ENCODE measurements at regions not wholly inside any gene's neighbourhood (a gene's known extent, or its start where the extent isn't known, plus 50 kb on each side); places are given as distances from the start of the nearest gene placed in this dataset.

DNA sequence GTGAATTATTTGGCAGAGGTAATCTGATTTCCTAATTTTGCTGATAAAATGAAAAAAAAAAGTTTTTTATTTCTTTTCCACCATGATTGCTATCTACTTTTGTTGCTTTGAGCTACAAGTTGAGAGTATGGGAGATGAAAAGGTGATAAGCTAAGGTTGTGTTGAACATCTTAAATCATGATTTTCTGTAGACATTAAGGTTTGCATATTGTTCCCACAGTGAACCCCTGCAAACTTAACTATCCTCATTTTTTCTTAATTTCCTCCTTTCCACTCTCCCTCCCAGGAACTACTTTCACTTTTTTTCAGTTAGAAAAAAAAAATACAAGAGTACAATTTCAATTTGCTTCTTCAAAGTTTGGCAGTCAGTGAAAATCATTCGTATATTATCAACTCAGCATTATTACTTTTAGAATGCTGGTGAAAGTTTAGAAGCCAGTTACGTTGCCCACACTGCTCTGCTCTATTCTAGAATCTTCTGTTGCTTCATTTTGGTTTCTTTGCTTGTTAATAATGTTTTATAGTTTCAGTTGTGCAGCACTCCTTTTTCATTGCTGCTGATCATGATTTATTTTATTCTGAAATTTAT lies 673.8 kb upstream of the CITED2 start:
- Mint-ChIP-seq H3K36me3 (ENCODE audit: low read depth) (no peaks in the 10 kb centered on the region), H3K27me3 (ENCODE audit: insufficient read depth) (no peaks in the 10 kb centered on the region), H3K9me3 (no peaks in the 10 kb centered on the region), H3K27ac (no peak overlapping the region), H3K4me1 (ENCODE audit: low read depth) (no peaks in the 10 kb centered on the region), H3K4me3 (no peak overlapping the region)
- intact Hi-C loops (cut with micrococcal nuclease) = no loop called here
- no peak for DNase-seq (ENCODE audit: low spot score)

DNA sequence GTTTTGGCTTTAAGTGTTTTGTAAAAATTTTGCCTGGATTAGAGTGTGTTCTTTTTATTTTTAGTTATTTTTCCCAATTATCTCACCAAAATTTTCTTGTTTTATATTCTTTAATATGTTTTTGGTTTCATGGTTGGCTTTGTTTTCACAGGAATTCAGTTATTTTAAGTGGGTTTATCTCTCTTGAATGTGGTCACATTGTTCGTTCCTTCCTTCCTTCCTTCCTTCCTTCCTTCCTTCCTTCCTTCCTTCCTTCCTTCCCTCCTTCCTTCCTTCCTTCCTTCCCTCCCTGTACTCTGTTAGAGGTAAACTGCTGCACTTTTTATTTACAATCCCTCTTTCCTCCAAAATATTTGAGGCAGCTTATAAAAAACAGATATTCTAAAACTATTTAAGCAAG lies 672.9 kb upstream of the CITED2 start:
- Mint-ChIP-seq H3K36me3 (ENCODE audit: low read depth) (no peaks in the 10 kb centered on the region), H3K4me1 (ENCODE audit: low read depth) (no peaks in the 10 kb centered on the region), H3K27me3 (ENCODE audit: insufficient read depth) (no peaks in the 10 kb centered on the region), H3K27ac (no peak overlapping the region), H3K9me3 (no peaks in the 10 kb centered on the region), H3K4me3 (no peak overlapping the region)
- DNase-seq (ENCODE audit: low spot score) = no peak
- intact Hi-C loops (cut with micrococcal nuclease) = no loop called here

DNA sequence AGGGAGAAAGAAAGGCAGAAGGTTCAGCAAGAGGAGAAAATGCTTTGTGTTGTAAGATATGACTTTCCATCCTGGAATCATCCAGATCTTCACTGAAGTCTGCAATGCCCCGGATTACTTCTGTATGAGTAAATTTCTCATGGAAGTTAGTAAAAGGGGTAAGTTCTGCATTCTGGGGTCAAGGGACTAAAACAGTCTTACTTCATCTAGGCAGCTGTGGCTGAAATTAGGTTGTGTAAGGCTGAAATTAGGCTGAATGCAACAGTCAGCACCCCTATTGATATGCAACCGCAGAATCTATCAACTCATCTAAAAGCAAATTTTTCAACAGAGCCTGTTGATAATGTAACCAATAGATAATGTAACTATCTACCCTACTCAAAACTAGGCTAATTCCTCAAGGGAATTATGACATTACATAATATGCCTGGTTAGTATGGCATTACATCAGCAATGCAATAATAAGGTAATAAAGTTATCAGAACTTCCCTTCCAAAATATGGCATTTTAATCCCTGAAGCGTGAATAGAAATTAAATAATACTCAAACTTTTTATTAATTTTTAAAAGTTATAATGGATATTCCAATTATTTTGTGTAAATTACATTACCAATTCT lies 671.7 kb upstream of the CITED2 start:
- H3K4me1 Mint-ChIP-seq (ENCODE audit: low read depth) = no peaks in the 10 kb centered on the region
- no peaks in the 10 kb centered on the region for H3K36me3 Mint-ChIP-seq (ENCODE audit: low read depth)
- H3K27me3 Mint-ChIP-seq (ENCODE audit: insufficient read depth) = no peaks in the 10 kb centered on the region
- no peak overlapping the region for H3K27ac Mint-ChIP-seq
- no peak for DNase-seq (ENCODE audit: low spot score)
- no peaks in the 10 kb centered on the region for H3K9me3 Mint-ChIP-seq
- no peak overlapping the region for H3K4me3 Mint-ChIP-seq
- intact Hi-C loops (cut with micrococcal nuclease) = no loop called here

- no peak for DNase-seq (ENCODE audit: low spot score)
- Mint-ChIP-seq H3K27ac (no peak overlapping the region), H3K4me3 (no peak overlapping the region), H3K4me1 (ENCODE audit: low read depth) (no peaks in the 10 kb centered on the region), H3K9me3 (no peaks in the 10 kb centered on the region), H3K36me3 (ENCODE audit: low read depth) (no peaks in the 10 kb centered on the region), H3K27me3 (ENCODE audit: insufficient read depth) (no peaks in the 10 kb centered on the region)
- intact Hi-C loops (cut with micrococcal nuclease) = no loop called here
Measured at GRCh38 chr6:140045116-140045515, 670.7 kb upstream of the CITED2 start.

- H3K36me3 Mint-ChIP-seq (ENCODE audit: low read depth) = no peaks in the 10 kb centered on the region
- H3K27ac Mint-ChIP-seq = no peak overlapping the region
- H3K4me3 Mint-ChIP-seq = no peak overlapping the region
- no peak for DNase-seq (ENCODE audit: low spot score)
- no peaks in the 10 kb centered on the region for H3K9me3 Mint-ChIP-seq
- intact Hi-C loops (cut with micrococcal nuclease) = no loop called here
- H3K4me1 Mint-ChIP-seq (ENCODE audit: low read depth) = no peaks in the 10 kb centered on the region
- no peaks in the 10 kb centered on the region for H3K27me3 Mint-ChIP-seq (ENCODE audit: insufficient read depth)
Measured at GRCh38 chr6:140044626-140045025, 670.2 kb upstream of the CITED2 start.

DNA sequence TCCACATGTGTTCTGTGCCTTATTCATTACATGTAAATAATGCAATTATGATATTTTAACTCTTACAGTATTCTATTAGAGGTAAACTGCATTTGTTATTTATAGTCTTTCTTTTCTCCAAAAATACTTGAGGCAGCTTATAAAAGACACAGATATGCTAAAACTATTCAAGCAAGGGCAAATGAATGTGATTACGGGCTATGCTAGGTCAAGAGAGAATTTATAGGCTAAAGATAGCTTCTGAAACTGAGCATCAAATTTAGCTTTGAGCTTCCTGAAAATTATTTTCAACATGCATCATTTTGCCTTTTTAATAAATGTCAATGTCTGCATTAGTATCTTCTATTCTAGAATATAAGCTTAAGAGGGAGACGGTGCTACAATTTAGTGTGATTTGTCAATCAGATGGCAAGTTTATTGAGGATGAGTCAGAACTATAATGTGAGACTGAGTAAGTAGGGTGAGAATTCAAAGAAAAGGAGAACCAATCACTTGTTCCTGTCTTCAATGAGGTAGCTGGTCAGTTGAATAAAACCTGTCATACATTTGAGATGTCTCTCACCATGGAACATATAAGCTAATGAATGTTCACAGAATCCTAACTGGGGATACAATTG lies 669.4 kb upstream of the CITED2 start:
- no peaks in the 10 kb centered on the region for H3K27me3 Mint-ChIP-seq (ENCODE audit: insufficient read depth)
- H3K27ac Mint-ChIP-seq = no peak overlapping the region
- H3K9me3 Mint-ChIP-seq = no peaks in the 10 kb centered on the region
- H3K36me3 Mint-ChIP-seq (ENCODE audit: low read depth) = no peaks in the 10 kb centered on the region
- no peak for DNase-seq (ENCODE audit: low spot score)
- H3K4me3 Mint-ChIP-seq = no peak overlapping the region
- intact Hi-C loops (cut with micrococcal nuclease) = no loop called here
- no peaks in the 10 kb centered on the region for H3K4me1 Mint-ChIP-seq (ENCODE audit: low read depth)

- intact Hi-C loops (cut with micrococcal nuclease) = no loop called here
- H3K36me3 Mint-ChIP-seq (ENCODE audit: low read depth) = no peaks in the 10 kb centered on the region
- no peaks in the 10 kb centered on the region for H3K9me3 Mint-ChIP-seq
- no peaks in the 10 kb centered on the region for H3K27me3 Mint-ChIP-seq (ENCODE audit: insufficient read depth)
- no peak for DNase-seq (ENCODE audit: low spot score)
- no peaks in the 10 kb centered on the region for H3K4me1 Mint-ChIP-seq (ENCODE audit: low read depth)
- H3K4me3 Mint-ChIP-seq = no peak overlapping the region
- no peak overlapping the region for H3K27ac Mint-ChIP-seq
Measured at GRCh38 chr6:140043357-140043756, 668.9 kb upstream of the CITED2 start.

DNA sequence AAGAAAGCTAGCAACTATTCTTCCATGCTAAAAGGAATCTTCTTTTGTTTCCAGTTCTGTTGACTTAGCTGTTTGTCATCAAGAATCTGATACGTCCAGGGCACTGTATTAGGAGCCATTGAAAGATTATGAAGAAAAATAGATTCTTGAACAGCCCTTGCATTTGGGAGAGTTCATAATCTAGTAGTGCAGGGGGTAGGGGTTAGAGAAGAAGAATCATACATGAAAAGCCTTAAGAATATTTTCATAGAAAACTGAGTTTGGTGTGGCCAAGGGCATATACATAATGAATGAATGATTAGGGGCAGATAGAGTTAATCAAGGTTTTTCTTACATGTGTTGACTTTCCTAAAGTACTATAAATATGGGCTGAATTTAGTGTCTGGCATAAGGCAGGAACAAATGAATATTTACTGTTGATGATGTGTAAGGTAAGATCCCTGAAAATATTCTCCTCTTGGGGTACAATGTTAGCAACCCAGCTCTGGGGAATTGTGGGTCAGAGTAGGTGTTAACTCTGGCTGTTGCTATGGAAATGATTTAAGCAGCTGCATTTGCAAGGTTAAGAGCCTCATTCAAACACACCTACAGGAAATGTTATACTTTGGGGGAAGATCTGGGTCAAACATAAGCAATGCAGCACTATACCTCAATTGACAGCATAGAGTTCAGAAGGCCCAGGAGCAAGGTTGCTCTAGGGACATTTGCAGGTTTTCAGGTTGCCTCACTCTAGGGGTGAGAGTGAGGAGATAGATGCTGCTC lies 667.3 kb upstream of the CITED2 start:
- Mint-ChIP-seq H3K36me3 (ENCODE audit: low read depth) (no peaks in the 10 kb centered on the region), H3K4me3 (no peak overlapping the region), H3K27me3 (ENCODE audit: insufficient read depth) (peaks cover 3% of the 10 kb centered on the region), H3K9me3 (no peaks in the 10 kb centered on the region), H3K4me1 (ENCODE audit: low read depth) (no peaks in the 10 kb centered on the region), H3K27ac (no peak overlapping the region)
- DNase-seq (ENCODE audit: low spot score) = no peak
- intact Hi-C loops (cut with micrococcal nuclease) = no loop called here

DNA sequence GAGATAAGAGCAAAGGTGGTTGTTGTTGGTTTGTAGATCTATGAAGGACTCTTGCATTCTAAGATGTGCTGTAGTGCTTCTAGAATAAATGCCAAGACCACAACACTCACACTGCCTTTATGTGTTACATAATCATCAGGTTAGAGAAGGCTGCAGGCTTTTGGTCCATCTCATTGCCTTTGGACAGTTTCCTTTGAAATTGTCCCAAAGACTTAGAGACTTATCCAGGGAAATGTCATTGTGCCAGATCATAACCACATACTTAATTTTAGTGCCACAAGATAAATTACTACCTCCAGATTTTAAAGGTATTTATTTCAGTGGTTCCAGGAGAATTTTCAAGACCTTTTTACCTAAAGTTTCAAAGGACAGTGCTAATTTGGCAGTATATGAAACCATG lies 666.6 kb upstream of the CITED2 start:
- Mint-ChIP-seq H3K27ac (no peak overlapping the region), H3K9me3 (no peaks in the 10 kb centered on the region), H3K4me1 (ENCODE audit: low read depth) (no peaks in the 10 kb centered on the region), H3K36me3 (ENCODE audit: low read depth) (no peaks in the 10 kb centered on the region), H3K4me3 (no peak overlapping the region), H3K27me3 (ENCODE audit: insufficient read depth) (peaks cover 3% of the 10 kb centered on the region)
- DNase-seq (ENCODE audit: low spot score) = no peak
- intact Hi-C loops (cut with micrococcal nuclease) = no loop called here

DNA sequence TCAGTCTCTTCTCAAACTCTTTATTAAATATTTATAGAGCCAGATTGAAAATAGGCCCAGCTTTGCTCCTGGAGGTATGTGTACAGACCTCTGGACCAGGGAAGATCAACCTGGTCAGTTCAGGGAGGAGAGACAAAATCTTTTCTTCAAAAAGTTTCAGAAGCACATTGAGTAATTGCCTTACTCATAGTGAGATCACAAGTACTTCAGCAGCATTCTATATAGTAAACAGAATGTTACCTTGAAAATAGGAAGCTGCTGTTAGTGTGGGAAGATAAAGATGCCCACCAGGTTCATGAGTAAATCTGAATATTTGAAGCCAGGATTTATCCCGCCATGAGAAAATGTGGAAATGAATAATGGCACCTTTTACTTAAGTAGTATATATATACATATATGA lies 665.9 kb upstream of the CITED2 start:
- no peaks in the 10 kb centered on the region for H3K36me3 Mint-ChIP-seq (ENCODE audit: low read depth)
- H3K27ac Mint-ChIP-seq = no peak overlapping the region
- intact Hi-C loops (cut with micrococcal nuclease) = no loop called here
- no peak overlapping the region for H3K4me3 Mint-ChIP-seq
- H3K27me3 Mint-ChIP-seq (ENCODE audit: insufficient read depth) = peaks cover 3% of the 10 kb centered on the region
- H3K4me1 Mint-ChIP-seq (ENCODE audit: low read depth) = no peaks in the 10 kb centered on the region
- H3K9me3 Mint-ChIP-seq = no peaks in the 10 kb centered on the region
- no peak for DNase-seq (ENCODE audit: low spot score)

DNA sequence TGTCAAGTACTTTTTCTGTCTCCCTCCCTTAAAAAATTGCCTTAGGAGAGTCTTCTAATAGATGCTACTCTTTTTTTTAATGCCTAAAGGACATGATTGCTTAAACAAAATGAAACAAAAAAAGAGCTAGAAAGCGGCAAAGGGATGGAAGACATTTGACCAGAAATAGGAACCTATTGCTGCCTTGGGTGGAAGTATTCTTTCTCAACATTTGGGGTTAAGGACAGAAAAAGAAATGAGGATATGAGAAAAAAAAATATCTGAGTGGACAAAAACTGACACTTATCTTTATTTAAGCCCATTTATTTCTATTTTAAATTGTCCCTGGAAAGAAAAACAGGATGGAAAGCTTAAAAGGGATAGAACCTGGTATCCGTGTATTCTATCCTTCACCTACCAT lies 664.9 kb upstream of the CITED2 start:
- Mint-ChIP-seq H3K36me3 (ENCODE audit: low read depth) (no peaks in the 10 kb centered on the region), H3K27ac (no peak overlapping the region), H3K9me3 (no peaks in the 10 kb centered on the region), H3K4me1 (ENCODE audit: low read depth) (no peaks in the 10 kb centered on the region), H3K4me3 (no peak overlapping the region), H3K27me3 (ENCODE audit: insufficient read depth) (peaks cover 3% of the 10 kb centered on the region)
- intact Hi-C loops (cut with micrococcal nuclease) = no loop called here
- no peak for DNase-seq (ENCODE audit: low spot score)

GRCh38 chr6:140036196-140036595 lies 661.7 kb upstream of the CITED2 start:
- Mint-ChIP-seq H3K4me1 (ENCODE audit: low read depth) (no peaks in the 10 kb centered on the region), H3K4me3 (no peak overlapping the region), H3K27ac (no peak overlapping the region), H3K27me3 (ENCODE audit: insufficient read depth) (peaks cover 3% of the 10 kb centered on the region), H3K36me3 (ENCODE audit: low read depth) (no peaks in the 10 kb centered on the region), H3K9me3 (no peaks in the 10 kb centered on the region)
- no peak for DNase-seq (ENCODE audit: low spot score)
- intact Hi-C loops (cut with micrococcal nuclease) = no loop called here

DNA sequence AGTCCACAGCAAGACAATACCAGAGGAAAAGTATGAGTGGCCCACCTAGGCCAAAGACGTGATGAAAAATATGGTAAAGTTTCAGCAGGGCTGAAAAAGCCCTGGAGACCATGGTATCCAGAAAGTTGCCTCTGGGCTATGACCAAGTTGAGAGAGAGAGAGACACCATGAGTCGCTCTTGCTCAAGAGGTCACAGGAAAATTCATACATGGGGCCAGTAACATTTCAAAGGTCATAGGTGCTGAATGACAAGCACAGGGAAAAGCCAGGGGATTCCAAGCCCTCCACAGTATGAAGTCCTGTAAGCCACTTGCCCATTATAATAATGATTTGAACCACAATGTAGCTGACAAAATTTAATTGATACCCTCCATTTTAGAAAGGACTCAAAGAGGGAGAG lies 657.7 kb upstream of the CITED2 start:
- intact Hi-C loops (cut with micrococcal nuclease) = no loop called here
- H3K4me3 Mint-ChIP-seq = no peak overlapping the region
- no peak for DNase-seq (ENCODE audit: low spot score)
- no peak overlapping the region for H3K27ac Mint-ChIP-seq
- no peaks in the 10 kb centered on the region for H3K36me3 Mint-ChIP-seq (ENCODE audit: low read depth)
- peaks cover 3% of the 10 kb centered on the region for H3K9me3 Mint-ChIP-seq
- peaks cover 2% of the 10 kb centered on the region for H3K27me3 Mint-ChIP-seq (ENCODE audit: insufficient read depth)
- H3K4me1 Mint-ChIP-seq (ENCODE audit: low read depth) = no peaks in the 10 kb centered on the region

All from activated T-helper 1 cell treated with anti-CD3 and anti-CD28 coated beads, Interleukin-12 subunit alpha, Interleukin-12 subunit beta, Interleukin-2, Interleukin-4 antibody, amounts not matched to agents 30 ng/mL and 10 ng/mL and 1 ng/mL, durations not matched to agents 14 hours and 24 hours and 36 hours (primary cell).